Glomerular visceral epithelial cell (primary cell): ENCODE measurements at regions not wholly inside any gene's neighbourhood (a gene's known extent, or its start where the extent isn't known, plus 50 kb on each side); places are given as distances from the start of the nearest gene placed in this dataset.

Experiments
- DNase-seq: peaks from one replicate; pipeline ENCODE4 v3.0.0-alpha.2; 2016; ENCODE audit errors: extremely low spot score

DNA sequence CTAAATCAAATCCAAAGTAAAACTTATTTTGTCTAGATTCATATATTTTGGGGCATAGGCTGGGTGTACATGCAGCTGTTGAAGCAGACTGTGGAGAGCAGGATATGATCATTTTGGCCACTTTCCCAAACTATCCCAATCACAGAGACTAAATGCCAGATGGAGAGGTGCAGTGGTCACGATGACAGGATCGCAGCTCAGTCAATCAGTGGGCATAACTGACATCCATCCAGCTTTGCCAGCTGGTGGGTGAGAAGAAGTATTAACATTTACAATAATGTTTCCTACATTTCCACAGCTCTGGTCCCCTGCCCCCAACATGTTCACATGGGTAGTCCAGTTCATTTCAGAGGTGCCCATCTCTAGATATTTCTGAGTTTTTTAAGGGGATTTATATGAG lies 255.5 kb upstream of the SESN3 start:
- no peak for DNase-seq

DNA sequence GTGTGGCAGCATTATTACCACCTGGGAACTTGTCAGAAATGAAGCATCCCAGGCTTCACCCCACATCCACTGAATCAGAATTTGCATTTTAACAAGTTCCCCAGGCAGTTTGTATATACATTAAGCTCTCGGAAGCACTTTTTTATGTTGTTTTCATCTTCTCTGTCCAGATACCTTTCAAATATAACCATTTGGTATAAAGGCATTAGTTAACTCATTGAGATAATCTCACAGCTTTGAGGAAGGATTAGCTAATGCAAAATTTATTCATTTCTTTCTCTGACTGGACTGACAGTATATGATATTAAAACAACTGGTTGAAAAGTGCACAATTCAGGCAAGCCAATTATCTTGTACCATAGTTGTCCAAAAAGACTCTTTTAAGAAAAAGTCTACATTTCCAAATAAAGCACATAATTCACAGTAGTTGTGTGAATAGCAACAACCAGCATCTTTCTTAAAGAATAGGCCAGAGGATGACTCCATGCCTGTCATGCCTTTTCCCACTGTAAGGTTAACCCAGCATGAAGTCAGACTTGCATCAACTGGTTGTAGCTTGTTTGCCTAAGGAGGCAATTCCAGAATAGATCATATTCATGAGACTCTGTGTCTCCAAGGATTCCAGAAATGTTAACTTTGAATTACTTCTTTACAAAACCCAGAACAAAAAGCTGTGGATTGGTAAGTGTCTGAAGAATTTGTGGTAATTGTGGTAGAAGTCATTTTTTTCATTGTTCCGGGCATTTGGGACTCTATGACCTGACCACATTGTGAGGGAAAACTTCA lies 254.3 kb upstream of the SESN3 start:
- DNase-seq, result no peak

DNA sequence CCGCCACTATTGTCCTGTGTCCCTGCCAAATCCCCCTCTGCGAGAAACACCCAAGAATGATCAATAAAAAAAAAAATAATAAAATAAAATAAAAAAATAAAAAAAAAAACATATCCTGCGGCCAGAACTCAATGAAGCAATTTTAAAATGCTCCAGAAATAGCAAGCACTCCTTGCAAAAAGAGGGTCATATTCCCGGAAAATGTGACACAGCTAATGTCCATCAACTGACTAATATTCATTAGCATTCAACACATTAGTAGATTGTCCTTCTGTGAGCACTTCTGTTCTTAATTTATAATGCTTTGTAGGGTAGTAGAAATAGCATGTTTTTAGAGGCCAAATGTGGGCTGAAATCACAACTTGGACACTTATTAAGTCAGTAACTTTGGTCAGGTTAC lies 252.3 kb upstream of the SESN3 start:
- no peak for DNase-seq

DNA sequence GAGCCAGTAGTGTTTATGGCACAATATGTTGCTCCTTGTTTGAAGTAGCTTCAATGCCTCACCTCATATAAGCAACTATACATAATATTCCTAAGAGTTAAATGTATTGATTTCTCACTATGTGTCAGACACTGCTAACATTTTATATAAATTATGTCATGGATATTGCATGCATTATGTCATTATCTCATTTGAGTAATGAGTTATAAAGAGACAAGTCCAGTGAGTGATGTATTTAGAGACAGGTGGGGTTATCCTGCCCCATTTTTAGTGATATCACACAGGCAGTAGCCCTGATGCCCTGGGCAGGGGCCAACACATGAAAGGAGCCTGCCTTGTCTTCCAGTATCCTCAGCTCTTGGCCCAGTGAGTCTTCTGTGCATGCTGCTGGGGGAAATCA lies 247.0 kb upstream of the SESN3 start:
- DNase-seq, result no peak

DNA sequence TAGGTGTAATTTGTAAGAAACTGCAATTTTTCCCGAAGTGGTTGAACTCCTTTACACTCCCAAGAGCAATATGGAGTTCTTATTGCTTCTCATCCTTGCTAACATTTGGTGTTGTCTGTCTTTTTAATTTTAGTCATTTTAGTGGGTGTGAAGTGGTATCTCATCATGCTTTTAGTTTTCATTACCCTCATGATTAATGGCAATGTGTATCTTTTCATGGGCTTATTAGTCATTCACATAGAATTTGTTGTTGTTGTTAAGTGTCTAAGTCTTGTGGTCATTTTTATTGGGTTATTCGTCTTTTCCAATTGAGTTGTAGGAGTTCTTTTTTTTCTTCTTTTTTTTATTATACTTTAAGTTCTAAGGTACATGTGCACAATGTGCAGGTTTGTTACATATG lies 238.3 kb upstream of the SESN3 start:
- no peak for DNase-seq

DNA sequence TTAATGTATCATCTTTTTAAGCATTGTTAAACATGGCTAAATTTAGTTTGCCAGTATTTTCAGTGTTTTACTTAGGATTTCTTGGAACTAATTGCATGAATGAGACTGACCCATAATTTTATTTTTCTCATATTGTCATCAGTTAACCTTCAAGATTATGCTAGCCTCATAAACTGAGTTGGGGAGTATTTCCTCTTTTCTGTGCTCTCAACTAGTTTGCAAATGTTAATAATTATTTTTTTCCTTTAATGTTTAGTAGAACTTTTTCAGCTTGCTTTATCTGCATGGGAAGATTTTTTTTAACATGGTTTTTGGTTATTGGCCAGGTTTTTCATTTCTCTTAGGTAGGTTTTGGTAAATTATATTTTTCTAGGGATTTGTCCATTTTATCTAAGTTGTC lies 235.4 kb upstream of the SESN3 start:
- no peak for DNase-seq

DNA sequence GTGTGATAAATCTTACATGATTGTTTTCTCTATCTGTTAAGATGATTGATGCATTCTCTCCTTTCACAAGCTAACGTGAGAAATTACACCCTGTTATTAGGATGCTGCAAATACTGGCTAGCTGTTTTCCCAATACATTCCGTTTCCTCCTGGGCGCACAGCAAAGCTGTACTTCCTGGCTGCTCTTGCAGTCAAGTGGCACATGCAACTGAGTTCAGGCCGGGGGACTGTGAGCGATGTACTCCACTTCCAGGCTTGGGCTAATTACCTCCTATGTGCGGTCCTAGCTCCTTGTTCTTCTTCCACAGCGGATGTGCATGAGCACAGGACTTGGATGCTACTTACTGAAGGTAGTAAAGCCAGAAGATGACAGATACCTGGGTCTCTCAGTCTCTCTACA lies 234.9 kb upstream of the SESN3 start:
- DNase-seq, result no peak

DNA sequence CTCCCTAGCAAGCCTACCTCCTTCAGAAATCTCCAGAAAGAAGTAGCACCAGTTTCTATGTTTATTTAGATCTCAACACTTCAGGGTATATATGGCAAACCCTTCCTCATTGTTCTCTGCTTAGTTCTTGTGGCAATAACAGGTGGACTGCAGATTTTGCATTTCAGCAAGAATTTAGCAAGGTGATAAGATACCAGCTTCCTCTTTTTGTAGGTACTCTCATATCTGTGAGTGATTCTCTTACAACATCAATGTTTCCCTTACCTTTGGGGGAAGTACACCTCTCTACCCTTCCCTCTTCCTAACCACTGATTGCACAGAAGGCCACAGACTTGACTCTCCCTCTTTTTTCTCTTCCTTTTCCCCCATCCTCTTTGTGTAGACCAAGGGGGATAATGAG lies 230.9 kb upstream of the SESN3 start:
- no peak for DNase-seq

DNA sequence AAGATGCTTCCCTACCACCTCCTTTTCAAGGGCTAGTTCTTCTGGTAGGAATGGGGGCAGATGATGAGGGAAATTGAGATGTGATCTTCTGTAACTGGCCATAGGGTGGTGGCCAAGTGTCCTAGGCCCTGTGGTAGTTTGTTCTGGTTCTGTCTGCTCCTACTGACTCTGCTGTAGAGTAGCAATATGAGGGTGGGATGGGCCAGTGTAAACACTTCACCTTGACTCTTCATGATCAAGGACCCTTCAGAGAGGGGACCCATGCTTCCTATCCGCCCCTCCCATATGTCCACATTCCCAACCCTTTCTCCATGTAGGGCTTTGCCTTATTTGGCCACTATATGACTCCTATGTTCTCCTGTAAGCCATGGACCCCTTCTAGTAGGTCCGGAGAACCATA lies 230.3 kb upstream of the SESN3 start:
- DNase-seq, result no peak

DNA sequence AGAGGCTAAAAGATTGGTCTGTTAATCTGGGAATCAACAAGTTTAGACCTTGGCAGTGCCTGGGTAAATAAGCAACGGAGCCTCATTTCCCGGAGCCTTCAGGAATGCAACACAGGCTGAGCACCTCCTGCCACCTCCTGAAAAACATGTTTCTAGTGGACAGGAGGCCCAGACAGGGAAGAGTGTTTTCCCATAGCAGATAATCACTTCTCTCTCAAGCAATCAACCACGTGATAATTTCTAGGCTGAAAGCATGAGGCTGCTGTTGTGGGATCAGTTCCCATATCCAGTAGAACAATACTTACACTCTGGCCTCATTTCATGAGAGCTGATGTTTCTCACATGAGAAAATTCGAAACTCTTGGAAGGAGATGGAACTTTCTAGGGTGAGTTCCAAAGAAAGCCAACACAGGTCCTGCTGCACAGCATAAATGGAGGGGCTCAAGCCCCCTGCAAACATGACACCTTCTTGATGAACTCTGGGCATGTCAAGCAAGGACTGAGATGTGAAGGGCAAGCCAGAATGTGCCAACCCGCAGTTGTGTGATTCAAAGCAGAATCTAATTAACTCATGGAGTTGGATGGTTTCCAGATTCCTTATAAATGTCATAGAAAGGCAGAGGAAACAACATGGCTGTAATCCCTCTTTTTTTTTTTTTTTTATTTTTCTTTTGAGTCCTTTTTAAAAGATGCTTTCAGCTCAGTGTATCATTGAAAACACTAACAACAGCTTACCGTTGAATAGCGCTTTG lies 228.5 kb upstream of the SESN3 start:
- no peak for DNase-seq

DNA sequence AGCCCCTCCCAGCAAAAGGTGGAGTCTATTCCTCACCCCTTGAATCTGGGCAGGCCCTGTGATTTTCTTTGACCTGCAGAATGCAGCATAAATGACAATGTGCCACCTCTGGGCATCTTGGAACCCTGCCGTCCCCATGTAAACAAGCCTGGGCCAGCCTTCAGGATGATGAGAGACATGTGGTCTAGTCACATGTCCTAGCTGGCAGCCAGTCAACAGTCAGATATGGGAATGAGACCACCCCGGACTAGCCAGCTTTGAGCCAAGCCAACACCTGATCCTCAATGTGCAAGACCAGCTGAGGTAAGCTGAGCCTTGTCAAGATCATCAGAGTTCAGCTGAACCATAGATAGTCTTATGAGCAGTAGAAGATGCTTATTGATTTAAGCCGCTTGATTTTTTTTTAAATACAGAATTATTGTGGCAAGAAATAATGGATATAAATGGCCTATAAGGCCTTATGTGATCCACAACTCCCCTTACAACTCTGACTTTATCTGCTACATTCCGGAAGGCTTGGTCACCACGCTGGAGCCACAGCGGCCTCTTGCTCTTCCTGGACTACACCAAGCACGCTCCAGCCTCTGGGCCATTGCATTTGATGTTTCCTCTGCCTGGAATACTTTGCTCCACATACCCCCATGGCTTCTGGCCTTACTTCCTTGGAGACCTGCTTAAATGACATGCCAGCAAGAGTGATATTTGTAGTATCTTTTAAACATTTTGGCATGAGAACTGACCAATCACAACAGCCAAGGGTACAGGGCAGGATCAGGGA lies 225.9 kb upstream of the SESN3 start:
- no peak for DNase-seq

DNA sequence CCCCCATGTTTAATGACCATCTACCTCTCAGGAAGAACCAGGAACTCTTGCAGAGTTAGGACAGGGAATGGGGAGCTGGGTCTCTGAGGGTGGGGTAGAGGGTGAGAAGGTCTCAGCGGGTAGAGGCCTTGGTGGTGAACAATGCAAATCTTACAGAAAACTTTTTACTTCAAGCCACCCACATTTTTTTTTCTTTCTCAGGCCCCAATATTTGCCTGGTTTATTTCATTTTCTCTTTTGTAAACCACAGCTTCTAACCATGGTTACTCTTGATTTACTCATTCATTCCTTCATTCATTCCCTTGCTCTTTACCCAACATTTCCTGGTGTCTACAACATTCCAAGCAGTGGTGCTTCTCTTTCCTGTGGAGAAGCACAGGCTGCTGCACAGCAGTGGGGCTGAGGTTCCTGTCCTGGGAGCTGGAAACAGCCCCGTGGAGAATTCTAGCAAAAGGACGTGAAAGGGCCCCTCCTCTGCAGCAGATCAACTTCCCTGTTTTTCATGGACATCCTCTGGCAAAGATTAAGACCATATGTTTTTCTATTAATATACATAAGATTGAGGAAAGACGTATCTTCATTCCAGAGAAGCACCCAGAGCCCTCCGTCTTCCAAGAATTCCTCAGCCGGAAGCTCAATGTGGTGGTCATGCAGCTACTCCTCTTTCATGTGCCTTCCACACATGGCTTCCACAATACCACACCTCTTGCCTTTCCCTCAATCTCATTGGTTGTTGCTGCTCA lies 224.4 kb upstream of the SESN3 start:
- no peak for DNase-seq

DNA sequence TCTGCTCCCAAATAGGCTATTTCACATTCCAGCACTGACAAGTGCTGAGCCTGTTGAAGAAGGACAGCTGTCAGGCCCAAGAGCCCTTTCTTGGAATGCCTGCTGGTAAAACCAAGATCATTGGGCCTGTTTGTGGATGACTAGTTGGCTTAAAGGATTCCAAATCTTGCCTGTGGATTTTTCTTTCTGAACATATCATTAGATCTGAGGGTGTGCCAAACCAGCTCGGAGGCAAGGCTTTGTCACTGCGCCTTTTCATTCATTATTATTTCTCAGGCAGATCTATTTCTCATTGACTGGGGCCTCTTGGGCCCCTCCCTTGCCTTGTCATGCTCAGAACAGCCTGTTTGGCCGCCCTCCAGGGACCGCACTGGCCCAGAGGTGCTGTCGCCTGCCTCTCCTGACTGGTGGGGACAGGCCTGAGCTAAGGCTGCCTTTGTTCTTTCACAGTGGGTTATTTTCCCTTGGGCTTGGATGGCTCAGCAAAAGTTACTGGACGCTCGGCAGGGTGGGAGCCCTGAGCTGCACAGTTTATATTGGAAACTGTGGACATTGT lies 222.7 kb upstream of the SESN3 start:
- no peak for DNase-seq

DNA sequence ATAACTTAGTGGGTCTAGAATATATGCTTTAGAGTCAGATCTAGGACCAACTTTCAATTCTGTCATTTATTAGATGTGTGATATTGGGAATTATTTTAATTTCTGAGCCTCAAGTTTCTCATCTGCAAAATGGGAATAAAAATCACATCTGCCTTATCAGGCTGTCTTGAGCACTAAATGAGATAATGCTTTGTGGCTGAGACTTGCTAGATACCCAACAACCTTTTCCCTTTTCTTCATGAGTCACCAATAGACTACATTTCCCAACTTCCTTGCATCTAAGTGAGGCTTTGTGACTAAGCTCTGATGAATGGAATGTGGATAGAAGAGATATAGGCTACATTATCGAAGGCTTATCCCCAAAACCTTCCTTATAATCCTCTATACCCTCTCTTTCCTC lies 220.7 kb upstream of the SESN3 start:
- no peak for DNase-seq

DNA sequence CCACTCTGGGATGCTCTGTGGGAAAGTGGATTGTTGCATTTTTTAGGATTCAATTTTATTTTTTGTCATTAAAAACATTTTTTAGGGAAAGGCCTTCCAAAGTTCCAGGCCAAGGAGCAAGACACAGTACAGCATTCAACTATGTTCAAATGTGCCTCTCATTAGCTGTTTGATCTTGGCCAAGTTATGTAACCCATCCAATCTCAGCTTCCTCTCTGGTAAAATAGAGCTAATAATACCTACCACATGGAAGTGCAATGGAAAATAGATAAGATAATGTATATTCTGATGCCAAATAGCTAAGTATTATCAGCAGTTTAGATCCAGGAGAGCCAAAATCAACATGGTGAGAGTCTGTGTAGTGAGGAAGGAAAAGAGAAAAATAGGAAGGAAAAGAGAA lies 220.3 kb upstream of the SESN3 start:
- DNase-seq, result no peak

DNA sequence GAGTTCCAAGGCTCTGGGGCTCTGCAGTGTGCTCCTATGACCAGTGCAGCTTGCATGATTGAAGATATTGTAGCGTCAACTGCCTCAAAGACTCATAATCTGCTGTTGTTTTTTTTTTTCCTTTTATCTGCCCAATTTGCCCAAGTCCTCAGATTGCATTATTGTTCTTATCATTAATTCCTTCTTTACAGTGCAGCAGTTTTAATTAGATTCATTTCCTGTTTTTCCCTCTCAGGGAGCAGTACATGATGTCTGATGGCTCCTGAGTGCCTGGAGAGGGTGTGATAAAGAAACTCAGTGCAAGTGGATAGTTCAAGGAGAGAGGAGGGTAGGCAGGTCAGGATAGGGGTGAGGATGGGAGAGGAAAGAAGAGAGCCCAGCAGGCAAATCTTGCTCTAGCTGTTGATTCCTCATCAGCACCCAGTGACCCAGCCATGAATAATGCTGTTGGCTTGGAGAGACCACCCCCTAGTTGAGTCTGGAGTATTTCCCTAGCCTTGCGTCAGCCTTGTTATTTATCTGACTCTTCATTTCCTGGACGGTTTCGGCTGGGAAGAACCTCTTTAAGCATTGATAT lies 219.6 kb upstream of the SESN3 start:
- DNase-seq, result no peak

DNA sequence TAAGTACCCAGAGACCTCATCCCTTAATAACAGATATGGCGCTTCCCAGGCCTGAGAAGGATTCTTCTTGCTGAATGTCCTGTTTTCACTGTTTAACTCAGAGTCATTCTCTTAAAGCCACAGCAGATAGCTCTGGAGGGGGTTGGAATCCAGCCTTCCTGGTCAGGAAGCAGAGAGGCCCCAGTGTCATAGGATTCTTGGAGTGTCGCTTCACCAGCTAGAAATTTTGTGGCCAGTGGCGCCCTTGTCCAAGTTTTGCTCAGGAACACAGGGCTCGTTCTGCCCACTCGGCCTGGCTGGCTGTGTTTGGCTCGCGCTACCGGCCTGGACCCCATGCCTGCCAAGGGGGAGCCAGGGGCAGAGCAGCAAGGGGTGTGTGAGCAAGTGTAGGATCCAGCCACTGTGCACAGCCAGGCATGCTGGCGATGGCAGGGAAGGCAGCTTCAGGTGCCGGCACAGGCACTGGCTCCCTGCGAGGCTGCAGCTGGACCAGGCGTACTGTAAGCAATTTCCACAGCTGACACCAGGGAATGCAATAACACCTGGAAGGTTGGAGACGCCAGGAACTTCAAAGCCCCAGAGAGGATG lies 214.8 kb upstream of the SESN3 start:
- DNase-seq, result no peak

DNA sequence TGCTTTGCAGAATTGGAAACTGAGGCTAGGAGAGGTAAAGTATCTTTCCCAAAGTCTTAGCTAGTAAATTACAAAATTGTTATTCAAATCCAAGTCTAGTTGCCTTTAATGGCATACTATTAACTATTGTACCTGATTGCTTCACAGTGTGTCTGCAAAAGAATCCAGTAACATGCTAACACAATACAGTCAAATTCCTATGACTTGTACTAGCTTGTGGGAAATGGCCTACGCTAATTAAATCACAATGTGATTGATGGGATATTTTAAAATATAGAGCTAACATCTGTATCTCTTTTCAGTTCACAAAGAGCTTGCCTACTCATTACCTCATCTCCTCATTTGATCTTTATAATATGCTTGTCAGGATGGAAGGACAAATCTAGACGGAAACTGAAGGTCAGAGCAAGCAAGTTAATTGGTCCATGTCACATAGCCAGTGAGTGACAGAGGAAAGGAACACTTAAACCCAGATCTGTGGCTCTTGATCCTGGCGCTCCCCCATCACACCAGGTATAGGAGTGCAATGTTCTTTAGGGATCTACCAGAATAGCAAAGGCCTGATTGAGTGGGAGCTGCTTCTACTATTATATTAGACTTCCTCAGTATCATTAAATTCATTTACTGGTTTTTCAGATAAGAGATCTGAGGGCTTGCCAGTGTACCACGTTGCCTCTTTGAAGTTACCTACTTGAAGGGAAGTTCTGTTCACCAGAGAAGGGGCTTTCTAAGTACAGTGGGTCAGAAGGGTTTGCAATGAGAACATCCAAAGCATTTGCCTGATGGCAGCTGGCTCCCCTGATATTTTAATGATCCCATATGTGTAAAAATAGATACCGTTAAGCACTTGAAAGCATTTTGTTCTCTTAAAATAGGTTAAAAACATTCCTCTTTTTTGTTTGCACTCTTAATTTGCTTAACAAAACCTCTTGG lies 213.6 kb upstream of the SESN3 start:
- DNase-seq, result no peak

DNA sequence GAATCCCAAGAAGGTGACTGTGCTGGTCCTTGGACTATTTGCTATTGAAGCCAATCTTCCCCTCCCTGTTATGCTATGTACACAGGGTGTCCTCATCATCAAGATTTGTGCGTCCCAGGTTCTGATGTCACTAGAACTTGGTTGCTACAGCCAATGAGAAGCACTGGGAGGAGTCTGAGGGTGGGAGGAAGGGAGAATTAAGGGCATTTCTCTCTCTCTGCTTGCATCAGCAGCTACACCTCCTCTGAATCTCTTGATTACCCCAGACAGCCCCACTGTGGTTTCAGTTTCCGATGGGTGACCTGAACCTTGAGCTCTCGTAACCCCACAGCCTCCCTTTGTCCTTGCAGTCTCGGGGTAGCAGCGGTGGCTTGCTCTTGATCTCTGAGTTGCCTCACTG lies 212.4 kb upstream of the SESN3 start:
- DNase-seq, result no peak

DNA sequence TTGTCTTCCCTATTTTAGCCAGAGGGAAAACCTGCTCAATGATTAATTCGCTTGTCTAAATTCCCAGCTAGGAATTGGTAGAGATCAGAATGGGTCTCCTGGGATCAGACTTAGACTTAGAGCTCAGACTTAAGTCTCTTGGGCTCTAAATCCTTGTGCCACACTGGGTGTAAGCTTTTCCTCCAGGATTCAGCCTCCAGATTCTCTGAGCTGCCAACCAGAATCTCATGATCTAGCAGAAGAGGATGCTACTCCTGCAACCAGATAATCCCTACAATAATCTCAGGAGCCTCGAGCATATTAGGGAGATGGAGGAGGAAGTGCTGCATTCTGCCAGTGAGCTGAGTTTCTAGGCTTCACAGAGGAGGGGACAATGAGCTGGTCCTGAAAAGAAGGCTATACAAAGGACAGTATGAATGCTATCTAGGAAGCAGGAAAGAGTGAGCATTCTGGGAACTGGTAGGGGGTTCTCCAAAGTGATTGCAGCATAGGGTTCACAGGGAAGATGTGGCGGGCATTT lies 211.6 kb upstream of the SESN3 start:
- no peak for DNase-seq
